Retinal pigment epithelial cell (primary cell): ENCODE measurements at regions not wholly inside any gene's neighbourhood (a gene's known extent, or its start where the extent isn't known, plus 50 kb on each side); places are given as distances from the start of the nearest gene placed in this dataset.

Experiments
- DNase-seq: peaks from one replicate; pipeline ENCODE4 v3.0.0-alpha.2; 2010; ENCODE audit warnings: low read depth
- H3K4me3 ChIP-seq: 2 replicates; pipeline ENCODE4 v1.5.1; 2011; ENCODE audit warnings: mild to moderate bottlenecking, low read length, control low read depth, moderate library complexity
- CTCF ChIP-seq: conservative IDR thresholded peaks from 2 replicates; pipeline ENCODE4 v1.5.1; 2011; ENCODE audit warnings: low read depth, low read length, control low read depth, inconsistent platforms

- no peak for TF ChIP-seq CTCF
- H3K4me3 ChIP-seq = no peak overlapping the region
- DNase-seq = no peak
These were observed 306.0 kb downstream of the WDR72 start for GRCh38 chr15:53453253-53454105.

GRCh38 chr15:53448232-53449015 is 311.0 kb downstream of the WDR72 start:
- no peak for TF ChIP-seq CTCF

GRCh38 chr15:53447742-53448141 is 311.7 kb downstream of the WDR72 start:
- TF ChIP-seq CTCF = no peak
- no peak overlapping the region for H3K4me3 ChIP-seq
- no peak for DNase-seq

More at GRCh38 chr15:53448232-53449015, 311.0 kb downstream of the WDR72 start:
- no peak overlapping the region for H3K4me3 ChIP-seq
- DNase-seq = no peak

DNA sequence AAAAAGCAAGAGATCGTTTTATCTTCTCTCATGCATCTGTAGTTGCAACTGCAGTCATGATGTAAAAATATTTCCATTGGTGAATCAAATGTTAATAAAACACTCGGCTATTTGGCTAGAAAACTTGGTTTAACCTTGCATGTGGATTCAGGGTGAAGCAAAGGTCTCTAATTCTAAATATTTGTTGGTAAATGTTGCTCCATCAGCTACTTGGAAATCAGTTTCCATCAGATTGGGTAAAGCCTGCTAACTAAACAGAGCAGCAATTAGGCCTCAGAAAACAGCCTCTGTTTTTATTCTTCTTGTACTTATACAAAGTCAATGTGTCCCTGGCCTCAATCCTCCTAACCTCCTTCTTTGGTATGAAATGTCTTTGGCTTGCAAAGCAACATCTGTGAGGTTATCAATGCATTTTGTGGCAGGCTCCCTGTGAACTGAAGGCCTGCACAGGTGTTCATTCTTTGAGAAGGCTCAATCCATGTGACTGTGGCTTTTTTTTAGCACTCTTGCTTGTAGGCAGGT is 312.3 kb downstream of the WDR72 start:
- no peak for TF ChIP-seq CTCF
- H3K4me3 ChIP-seq = no peak overlapping the region
- DNase-seq = no peak

DNA sequence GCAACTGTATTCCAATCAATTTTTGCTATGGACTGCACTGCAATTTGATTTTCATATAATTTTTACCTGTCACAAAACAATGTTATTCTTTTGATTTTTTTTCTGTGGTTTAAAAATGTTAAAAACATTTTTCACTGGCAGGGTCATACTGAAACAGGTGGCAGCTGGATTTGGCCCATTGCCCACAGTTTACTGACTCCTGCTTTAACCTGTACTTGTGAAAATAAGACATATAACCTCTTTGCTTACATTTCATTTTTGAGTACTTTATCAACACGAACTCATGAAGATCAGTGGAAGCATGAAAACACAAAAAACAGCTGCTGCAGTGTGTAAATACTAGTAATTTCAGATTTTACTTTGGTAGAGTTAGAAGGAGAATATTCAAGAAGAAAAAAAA is 313.1 kb downstream of the WDR72 start:
- no peak for TF ChIP-seq CTCF
- DNase-seq = no peak
- H3K4me3 ChIP-seq = no peak overlapping the region

GRCh38 chr15:53445531-53445930 is 313.9 kb downstream of the WDR72 start:
- DNase-seq = no peak
- H3K4me3 ChIP-seq = no peak overlapping the region
- TF ChIP-seq CTCF = no peak
